Uterus (tissue), 3 donors: ENCODE measurements at regions not wholly inside any gene's neighbourhood (a gene's known extent, or its start where the extent isn't known, plus 50 kb on each side); places are given as distances from the start of the nearest gene placed in this dataset.

ENCODE experiments used
- DNase-seq, 2 donors: peaks; one replicate each; pipeline ENCODE4 v3.0.0-alpha.2; 2019 to 2020
- H3K27ac ChIP-seq, 2 donors: fragments of 200-600 bp; sonication (generic); 1 replicate in 1 of 2; 2 replicates in 1 of 2; pipeline ENCODE4 v1.5.1; 2016 to 2018
- H3K27me3 ChIP-seq, 2 donors: fragments of 200-600 bp; sonication (generic); one replicate each; pipeline ENCODE4 v1.5.1; 2018 to 2019; ENCODE audit warnings: control low read depth in 1 of 2
- H3K36me3 ChIP-seq, 2 donors: fragments of 200-600 bp; sonication (generic); one replicate each; pipeline ENCODE4 v1.5.1; 2019; ENCODE audit warnings: control low read depth in 1 of 2
- H3K4me1 ChIP-seq, 2 donors: fragments of 200-600 bp; sonication (generic); one replicate each; pipeline ENCODE4 v1.5.1; 2018 to 2019; ENCODE audit warnings: control low read depth in 1 of 2
- H3K4me3 ChIP-seq, 2 donors: fragments of 200-600 bp; sonication (generic); 1 replicate in 1 of 2; 2 replicates in 1 of 2; pipeline ENCODE4 v1.5.1; 2018 to 2019; ENCODE audit warnings: mild to moderate bottlenecking in 1 of 2
- H3K9me3 ChIP-seq, 2 donors: fragments of 200-600 bp; sonication (generic); one replicate each; pipeline ENCODE4 v1.5.1; 2019; ENCODE audit warnings: control low read depth in 1 of 2
- POLR2A ChIP-seq, 2 donors: fragments of 450-650 bp; IDR thresholded peaks; one replicate each; pipeline ENCODE4 v1.6.1; 2016; ENCODE audit warnings: antibody characterized with exemption in 2 of 2, mild to moderate bottlenecking in 1 of 2, moderate library complexity in 1 of 2
- intact Hi-C: fragments of 100-400 bp; cut with DNase I; formaldehyde crosslinking; loops from one replicate; pipeline ENCODE4 v1.15.1; 2023; ENCODE audit warnings: low total_unique reads
- TF ChIP-seq, protein P1 (sequence below), 4 experiments: fragments of 200-600 bp in 2 of 4; fragments of 450-650 bp in 2 of 4; sonication (generic) in 2 of 4; IDR thresholded peaks; one replicate each; pipeline ENCODE4 v1.5.1; 2016 to 2019; ENCODE audit warnings: antibody characterized with exemption in 4 of 4, mild to moderate bottlenecking in 2 of 4, moderate library complexity in 1 of 4
- donor health status: DM: yes; HTN: yes; CAD: no.

DNA sequence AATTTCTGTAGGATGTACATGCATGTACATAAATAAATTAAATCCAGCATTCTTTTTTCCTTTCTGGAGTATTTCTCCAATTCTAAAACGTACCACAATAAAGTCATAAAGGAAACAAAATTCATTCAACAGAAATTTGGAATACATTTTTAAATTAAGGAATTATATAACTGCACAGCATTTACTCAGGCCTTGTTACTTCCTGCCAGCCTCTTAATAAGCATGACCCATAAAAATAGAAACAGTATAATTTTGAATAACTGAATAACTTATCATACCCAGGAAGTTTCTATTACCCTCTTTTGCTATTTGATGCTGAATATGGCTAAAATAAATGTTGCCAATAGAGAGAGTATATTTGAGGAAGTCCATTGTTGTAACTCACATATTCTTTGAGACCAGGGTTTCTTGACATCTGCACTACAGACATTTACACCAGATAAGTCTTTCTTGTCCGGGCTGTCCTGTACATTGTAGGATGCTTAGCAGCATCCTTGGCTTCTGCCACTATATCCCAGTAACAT, 178.2 kb downstream of the KLF12 start:
- Histone ChIP-seq H3K36me3 (no peaks in the 10 kb centered on the region), H3K9me3 (no peaks in the 10 kb centered on the region), H3K4me3 (no peak overlapping the region), H3K27ac (no peak overlapping the region), H3K27me3 (no peaks in the 10 kb centered on the region), H3K4me1 (no peaks in the 10 kb centered on the region)
- TF ChIP-seq, protein P1, sequence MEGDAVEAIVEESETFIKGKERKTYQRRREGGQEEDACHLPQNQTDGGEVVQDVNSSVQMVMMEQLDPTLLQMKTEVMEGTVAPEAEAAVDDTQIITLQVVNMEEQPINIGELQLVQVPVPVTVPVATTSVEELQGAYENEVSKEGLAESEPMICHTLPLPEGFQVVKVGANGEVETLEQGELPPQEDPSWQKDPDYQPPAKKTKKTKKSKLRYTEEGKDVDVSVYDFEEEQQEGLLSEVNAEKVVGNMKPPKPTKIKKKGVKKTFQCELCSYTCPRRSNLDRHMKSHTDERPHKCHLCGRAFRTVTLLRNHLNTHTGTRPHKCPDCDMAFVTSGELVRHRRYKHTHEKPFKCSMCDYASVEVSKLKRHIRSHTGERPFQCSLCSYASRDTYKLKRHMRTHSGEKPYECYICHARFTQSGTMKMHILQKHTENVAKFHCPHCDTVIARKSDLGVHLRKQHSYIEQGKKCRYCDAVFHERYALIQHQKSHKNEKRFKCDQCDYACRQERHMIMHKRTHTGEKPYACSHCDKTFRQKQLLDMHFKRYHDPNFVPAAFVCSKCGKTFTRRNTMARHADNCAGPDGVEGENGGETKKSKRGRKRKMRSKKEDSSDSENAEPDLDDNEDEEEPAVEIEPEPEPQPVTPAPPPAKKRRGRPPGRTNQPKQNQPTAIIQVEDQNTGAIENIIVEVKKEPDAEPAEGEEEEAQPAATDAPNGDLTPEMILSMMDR (IDR thresholded peaks at IDR 0.05), result no peak
- TF ChIP-seq POLR2A (IDR thresholded peaks at IDR 0.05), result no peak
- no peak for DNase-seq
- intact Hi-C loops, result no loop called here

DNA sequence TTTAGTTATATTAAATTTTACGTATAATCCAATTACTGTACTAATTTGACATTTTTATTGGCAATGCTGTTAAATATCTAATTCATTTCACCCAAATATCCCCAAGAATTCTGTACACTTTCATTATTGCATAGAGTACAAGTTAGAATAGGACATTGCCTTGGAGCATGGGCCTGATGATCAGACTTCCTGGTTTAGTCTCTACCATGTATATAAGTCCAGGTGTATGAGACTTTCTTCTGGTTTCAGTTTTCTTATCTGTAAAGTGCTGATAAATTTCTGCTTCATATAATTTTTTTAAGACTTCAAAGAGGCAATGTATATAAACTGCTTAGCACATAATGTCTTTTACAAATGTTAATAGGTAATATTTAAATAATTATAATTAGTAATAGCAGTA, 179.4 kb downstream of the KLF12 start:
- Histone ChIP-seq H3K36me3 (no peaks in the 10 kb centered on the region), H3K4me3 (no peak overlapping the region), H3K4me1 (no peaks in the 10 kb centered on the region), H3K9me3 (no peaks in the 10 kb centered on the region), H3K27ac (no peak overlapping the region), H3K27me3 (no peaks in the 10 kb centered on the region)
- intact Hi-C loops, result no loop called here
- TF ChIP-seq, protein P1 (IDR thresholded peaks at IDR 0.05), result no peak
- no peak for TF ChIP-seq POLR2A (IDR thresholded peaks at IDR 0.05)
- no peak for DNase-seq

DNA sequence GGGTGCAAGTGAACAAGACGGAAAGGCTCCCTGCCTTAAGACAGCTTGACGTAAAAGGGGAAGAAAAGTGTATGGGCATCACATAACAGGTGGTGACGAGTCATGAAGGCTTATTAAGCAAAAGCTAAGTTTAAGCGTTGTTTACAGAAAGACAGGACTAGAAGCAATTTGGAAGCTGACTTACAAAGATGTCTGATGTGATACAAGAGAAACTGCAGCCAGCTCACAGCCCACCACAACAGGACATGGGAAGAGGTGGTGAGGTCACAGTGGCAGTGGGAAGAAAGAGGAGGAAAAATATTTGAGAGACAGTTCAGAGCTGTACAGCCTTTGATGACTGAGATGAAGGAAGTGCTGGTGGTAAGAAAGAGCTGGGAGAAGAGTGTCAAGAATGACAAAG, 181.6 kb downstream of the KLF12 start:
- Histone ChIP-seq H3K9me3 (no peaks in the 10 kb centered on the region), H3K27me3 (no peaks in the 10 kb centered on the region), H3K4me3 (no peak overlapping the region), H3K36me3 (no peaks in the 10 kb centered on the region), H3K4me1 (no peaks in the 10 kb centered on the region), H3K27ac (no peak overlapping the region)
- no peak for DNase-seq
- TF ChIP-seq POLR2A (IDR thresholded peaks at IDR 0.05), result no peak
- TF ChIP-seq, protein P1 (IDR thresholded peaks at IDR 0.05), result no peak
- intact Hi-C loops, result no loop called here

GRCh38 chr13:73948848-73949529, 185.2 kb downstream of the KLF12 start:
- H3K4me3 ChIP-seq, result no peak overlapping the region
- no peak overlapping the region for H3K27ac ChIP-seq
- intact Hi-C loops, result no loop called here
- H3K4me1 ChIP-seq, result no peaks in the 10 kb centered on the region
- H3K27me3 ChIP-seq, result no peaks in the 10 kb centered on the region
- no peak for DNase-seq
- no peaks in the 10 kb centered on the region for H3K36me3 ChIP-seq
- TF ChIP-seq, protein P1 (IDR thresholded peaks at IDR 0.05), result no peak
- TF ChIP-seq POLR2A (IDR thresholded peaks at IDR 0.05), result no peak
- H3K9me3 ChIP-seq, result no peaks in the 10 kb centered on the region

DNA sequence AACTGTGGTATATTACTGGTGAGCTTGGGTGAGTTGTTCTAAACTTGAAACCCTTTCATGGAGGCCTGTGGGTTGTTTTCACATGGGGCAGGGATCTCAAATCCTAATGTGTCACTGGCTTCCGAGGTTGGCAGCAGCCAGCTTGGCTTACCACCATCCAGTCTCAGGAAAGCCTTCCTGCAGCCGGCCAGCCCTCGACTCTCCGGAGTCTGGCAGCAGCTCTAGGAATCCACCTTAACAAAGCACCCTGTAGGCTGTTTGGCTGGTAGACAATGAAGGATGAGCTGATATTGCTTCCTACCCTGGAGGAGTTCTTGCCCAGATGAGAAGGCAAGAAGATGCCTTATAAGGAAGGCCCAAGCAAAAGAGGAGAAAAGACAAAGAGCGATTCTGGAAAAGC, 188.3 kb downstream of the KLF12 start:
- Histone ChIP-seq H3K9me3 (no peaks in the 10 kb centered on the region), H3K27me3 (no peaks in the 10 kb centered on the region), H3K4me1 (no peaks in the 10 kb centered on the region), H3K27ac (no peak overlapping the region), H3K36me3 (no peaks in the 10 kb centered on the region), H3K4me3 (no peak overlapping the region)
- intact Hi-C loops, result no loop called here
- TF ChIP-seq POLR2A (IDR thresholded peaks at IDR 0.05), result no peak
- DNase-seq, result no peak
